Calu3 (cell line): ENCODE measurements at regions not wholly inside any gene's neighbourhood (a gene's known extent, or its start where the extent isn't known, plus 50 kb on each side); places are given as distances from the start of the nearest gene placed in this dataset.

ENCODE experiments used
- BruUV-seq: library from RNA; stranded (reverse); fragments of 400-500 nt; replicated peaks from 2 replicates; lab custom pipeline; 2021; lab: Mats Ljungman, UMichigan
- CTCF ChIA-PET: fragments of 300-600 bp; sonication (Branson Sonifier 250); formaldehyde crosslinking; loops from one replicate; lab custom pipeline; 2022; ENCODE audit warnings: antibody characterized with exemption; lab: Charles Lee
- DNase-seq: peaks from one replicate; pipeline ENCODE4 v3.0.0; 2022
- H3K27ac Mint-ChIP-seq: one replicate; pipeline ENCODE4 v1.8.0; 2022; ENCODE audit warnings: mixed read lengths; ENCODE audit not compliant: unreplicated experiment
- H3K27me3 Mint-ChIP-seq: one replicate; pipeline ENCODE4 v1.8.0; 2022; ENCODE audit warnings: mixed read lengths; ENCODE audit not compliant: unreplicated experiment
- H3K36me3 Mint-ChIP-seq: one replicate; pipeline ENCODE4 v1.8.0; 2022; ENCODE audit warnings: mild to moderate bottlenecking, moderate library complexity, mixed read lengths; ENCODE audit not compliant: insufficient read depth, unreplicated experiment
- H3K4me1 Mint-ChIP-seq: one replicate; pipeline ENCODE4 v1.8.0; 2022; ENCODE audit warnings: mild to moderate bottlenecking, low read depth, mixed read lengths; ENCODE audit not compliant: unreplicated experiment
- H3K4me3 Mint-ChIP-seq: one replicate; pipeline ENCODE4 v1.8.0; 2022; ENCODE audit warnings: mild to moderate bottlenecking, low read depth, moderate library complexity, mixed read lengths; ENCODE audit not compliant: unreplicated experiment
- H3K9me3 Mint-ChIP-seq: one replicate; pipeline ENCODE4 v1.8.0; 2022; ENCODE audit warnings: low read depth, mixed read lengths; ENCODE audit not compliant: unreplicated experiment
- CTCF ChIP-seq: fragments of 200-600 bp; IDR thresholded peaks from one replicate; pipeline ENCODE4 v1.8.0; 2022; ENCODE audit warnings: antibody characterized with exemption; ENCODE audit not compliant: unreplicated experiment
- intact Hi-C: fragments of 100-400 bp; cut with micrococcal nuclease; formaldehyde crosslinking; loops from one replicate; pipeline ENCODE4 v1.10.0; 2022; ENCODE audit not compliant: unreplicated experiment

- CTCF ChIA-PET, result no interaction called here
- Mint-ChIP-seq H3K27me3 (no peaks in the 10 kb centered on the region), H3K36me3 (no peaks in the 10 kb centered on the region), H3K4me3 (no peak overlapping the region), H3K4me1 (no peaks in the 10 kb centered on the region), H3K27ac (no peak overlapping the region), H3K9me3 (peaks cover 4% of the 10 kb centered on the region)
- no peak for TF ChIP-seq CTCF
- intact Hi-C loops, result no loop called here
- no TSS peak for BruUV-seq
- no peak for DNase-seq
These were observed 267.6 kb upstream of the B3GAT1 start for GRCh38 chr11:134679592-134679991.

GRCh38 chr11:134678744-134679143 lies 266.7 kb upstream of the B3GAT1 start:
- intact Hi-C loops, result no loop called here
- BruUV-seq, result no TSS peak

GRCh38 chr11:134677891-134678551 lies 266.0 kb upstream of the B3GAT1 start:
- no peaks in the 10 kb centered on the region for H3K27me3 Mint-ChIP-seq
- TF ChIP-seq CTCF, result no peak
- no TSS peak for BruUV-seq
- no peak overlapping the region for H3K4me3 Mint-ChIP-seq
- no peak overlapping the region for H3K27ac Mint-ChIP-seq
- H3K9me3 Mint-ChIP-seq, result no peaks in the 10 kb centered on the region
- CTCF ChIA-PET, result no interaction called here
- intact Hi-C loops, result no loop called here
- no peaks in the 10 kb centered on the region for H3K36me3 Mint-ChIP-seq
- H3K4me1 Mint-ChIP-seq, result no peaks in the 10 kb centered on the region
- DNase-seq, result no peak

More at GRCh38 chr11:134678744-134679143, 266.7 kb upstream of the B3GAT1 start:
- H3K4me1 Mint-ChIP-seq, result no peaks in the 10 kb centered on the region
- no peaks in the 10 kb centered on the region for H3K36me3 Mint-ChIP-seq
- CTCF ChIA-PET, result no interaction called here
- H3K27me3 Mint-ChIP-seq, result no peaks in the 10 kb centered on the region
- no peak overlapping the region for H3K4me3 Mint-ChIP-seq
- no peak for TF ChIP-seq CTCF
- peaks cover 4% of the 10 kb centered on the region for H3K9me3 Mint-ChIP-seq
- DNase-seq, result no peak
- no peak overlapping the region for H3K27ac Mint-ChIP-seq

- no peaks in the 10 kb centered on the region for H3K9me3 Mint-ChIP-seq
- CTCF ChIA-PET, result no interaction called here
- BruUV-seq, result no TSS peak
- no peak for DNase-seq
- H3K4me3 Mint-ChIP-seq, result no peak overlapping the region
- H3K27me3 Mint-ChIP-seq, result no peaks in the 10 kb centered on the region
- no peak for TF ChIP-seq CTCF
- H3K36me3 Mint-ChIP-seq, result no peaks in the 10 kb centered on the region
- no peak overlapping the region for H3K27ac Mint-ChIP-seq
- intact Hi-C loops, result no loop called here
- H3K4me1 Mint-ChIP-seq, result no peaks in the 10 kb centered on the region
These were observed 265.4 kb upstream of the B3GAT1 start for GRCh38 chr11:134677397-134677822.
